ENCODE measurements at regions not wholly inside any gene's neighbourhood (a gene's known extent, or its start where the extent isn't known, plus 50 kb on each side); places are given as distances from the start of the nearest gene placed in this dataset.

- no peak for DNase-seq
- H3K27ac Mint-ChIP-seq: peak overlapping the region; percentile 39 to 95 (median 74)
- peaks cover 0 to 2% (median 0%) of the 10 kb centered on the region in 6 donors for H3K9me3 Mint-ChIP-seq
- peaks cover 0 to 4% (median 0%) of the 10 kb centered on the region in 3 donors for H3K36me3 Mint-ChIP-seq
- peaks cover 23 to 38% (median 32%) of the 10 kb centered on the region in 3 donors for H3K27me3 Mint-ChIP-seq (ENCODE audit: low read depth in 3 of 3)
- peaks cover 60 to 68% of the 10 kb centered on the region in 2 donors for H3K4me1 Mint-ChIP-seq
- peak overlapping the region in 2 of 5 donors; percentile 11 to 19 for H3K4me3 Mint-ChIP-seq
These were observed 205.1 kb downstream of the DLL1 start for GRCh38 chr6:170085475-170086401.

- DNase-seq: no peak
- Mint-ChIP-seq H3K9me3 (peaks cover 0 to 2% (median 0%) of the 10 kb centered on the region in 6 donors), H3K27me3 (ENCODE audit: low read depth in 3 of 3) (peaks cover 17 to 28% (median 27%) of the 10 kb centered on the region in 3 donors), H3K4me1 (peaks cover 46 to 53% of the 10 kb centered on the region in 2 donors), H3K4me3 (no peak overlapping the region), H3K36me3 (no peaks in the 10 kb centered on the region), H3K27ac (peak overlapping the region in 2 of 6 donors; percentile 59 to 69)
These were observed 206.6 kb downstream of the DLL1 start for GRCh38 chr6:170084166-170084730.

- Mint-ChIP-seq H3K27me3 (ENCODE audit: low read depth in 3 of 3) (peaks cover 12 to 20% (median 19%) of the 10 kb centered on the region in 3 donors), H3K9me3 (peaks cover 0 to 2% (median 0%) of the 10 kb centered on the region in 6 donors)
- no peak for DNase-seq
These were observed 207.4 kb downstream of the DLL1 start for GRCh38 chr6:170083236-170084051.

GRCh38 chr6:170082531-170083187 lies 208.2 kb downstream of the DLL1 start:
- Mint-ChIP-seq H3K4me1 (peaks cover 30 to 38% of the 10 kb centered on the region in 2 donors), H3K27ac (peak overlapping the region in 4 of 6 donors; percentile 10 to 64 (median 20)), H3K4me3 (peak overlapping the region in 4 of 5 donors; percentile 12 to 66 (median 30)), H3K36me3 (no peaks in the 10 kb centered on the region), H3K9me3 (peaks cover 0 to 2% (median 0%) of the 10 kb centered on the region in 6 donors), H3K27me3 (ENCODE audit: low read depth in 3 of 3) (peaks cover 14 to 16% (median 14%) of the 10 kb centered on the region in 3 donors)
- no peak for DNase-seq

More at GRCh38 chr6:170083236-170084051, 207.4 kb downstream of the DLL1 start:
- no peak overlapping the region for H3K4me3 Mint-ChIP-seq
- H3K4me1 Mint-ChIP-seq: peaks cover 38 to 45% of the 10 kb centered on the region in 2 donors
- no peaks in the 10 kb centered on the region for H3K36me3 Mint-ChIP-seq
- H3K27ac Mint-ChIP-seq: no peak overlapping the region

- Mint-ChIP-seq H3K4me3 (peak overlapping the region in 3 of 5 donors; percentile 21 to 58 (median 46)), H3K9me3 (peaks cover 0 to 2% (median 0%) of the 10 kb centered on the region in 6 donors), H3K27me3 (ENCODE audit: low read depth in 3 of 3) (peaks cover 14 to 16% (median 16%) of the 10 kb centered on the region in 3 donors), H3K36me3 (no peaks in the 10 kb centered on the region), H3K27ac (peak overlapping the region in 2 of 6 donors; percentile 10 to 59), H3K4me1 (peaks cover 29 to 37% of the 10 kb centered on the region in 2 donors)
- DNase-seq: peak in 2 of 3 donors; percentile 23 to 41
These were observed 208.8 kb downstream of the DLL1 start for GRCh38 chr6:170082067-170082466.

GRCh38 chr6:170081556-170081955 lies 209.3 kb downstream of the DLL1 start:
- no peak for DNase-seq
- Mint-ChIP-seq H3K27ac (no peak overlapping the region), H3K4me1 (peaks cover 25 to 32% of the 10 kb centered on the region in 2 donors), H3K9me3 (peaks cover 0 to 2% (median 0%) of the 10 kb centered on the region in 6 donors), H3K36me3 (no peaks in the 10 kb centered on the region), H3K27me3 (ENCODE audit: low read depth in 3 of 3) (peaks cover 12 to 14% (median 13%) of the 10 kb centered on the region in 3 donors), H3K4me3 (peak overlapping the region in 1 of 5 donors; percentile 46)

- Mint-ChIP-seq H3K4me3 (peak overlapping the region in 1 of 5 donors; percentile 13), H3K36me3 (no peaks in the 10 kb centered on the region), H3K27me3 (ENCODE audit: low read depth in 3 of 3) (peaks cover 11 to 12% (median 12%) of the 10 kb centered on the region in 3 donors), H3K27ac (no peak overlapping the region), H3K9me3 (peaks cover 0 to 2% (median 0%) of the 10 kb centered on the region in 6 donors), H3K4me1 (peaks cover 18 to 27% of the 10 kb centered on the region in 2 donors)
- DNase-seq: no peak
These were observed 210.0 kb downstream of the DLL1 start for GRCh38 chr6:170080828-170081371.

- no peak overlapping the region for H3K27ac Mint-ChIP-seq
- peaks cover 9 to 12% (median 11%) of the 10 kb centered on the region in 3 donors for H3K27me3 Mint-ChIP-seq (ENCODE audit: low read depth in 3 of 3)
- H3K4me1 Mint-ChIP-seq: peaks cover 17 to 21% of the 10 kb centered on the region in 2 donors
- no peak overlapping the region for H3K4me3 Mint-ChIP-seq
- no peaks in the 10 kb centered on the region for H3K36me3 Mint-ChIP-seq
- no peaks in the 10 kb centered on the region for H3K9me3 Mint-ChIP-seq
- no peak for DNase-seq
These were observed 210.6 kb downstream of the DLL1 start for GRCh38 chr6:170080169-170080827.

- DNase-seq: no peak
- no peak overlapping the region for H3K4me3 Mint-ChIP-seq
- H3K27me3 Mint-ChIP-seq (ENCODE audit: low read depth in 3 of 3): peaks cover 13 to 20% (median 17%) of the 10 kb centered on the region in 3 donors
- H3K9me3 Mint-ChIP-seq: no peaks in the 10 kb centered on the region
- peak overlapping the region in 1 of 6 donors; percentile 12 for H3K27ac Mint-ChIP-seq
- peaks cover 0 to 14% (median 0%) of the 10 kb centered on the region in 3 donors for H3K36me3 Mint-ChIP-seq
- peaks cover 0 to 4% of the 10 kb centered on the region in 2 donors for H3K4me1 Mint-ChIP-seq
These were observed 214.3 kb downstream of the DLL1 start for GRCh38 chr6:170076466-170077165.

GRCh38 chr6:170075659-170076223 lies 215.1 kb downstream of the DLL1 start:
- no peak overlapping the region for H3K4me3 Mint-ChIP-seq
- H3K27ac Mint-ChIP-seq: no peak overlapping the region
- no peaks in the 10 kb centered on the region for H3K9me3 Mint-ChIP-seq
- H3K36me3 Mint-ChIP-seq: peaks cover 0 to 14% (median 0%) of the 10 kb centered on the region in 3 donors
- no peaks in the 10 kb centered on the region for H3K4me1 Mint-ChIP-seq
- H3K27me3 Mint-ChIP-seq (ENCODE audit: low read depth in 3 of 3): peaks cover 13 to 18% (median 17%) of the 10 kb centered on the region in 3 donors
- no peak for DNase-seq

- H3K9me3 Mint-ChIP-seq: peaks cover 0 to 6% (median 4%) of the 10 kb centered on the region in 6 donors
- H3K36me3 Mint-ChIP-seq: peaks cover 0 to 14% (median 0%) of the 10 kb centered on the region in 3 donors
- DNase-seq: no peak
- no peak overlapping the region for H3K27ac Mint-ChIP-seq
- H3K4me3 Mint-ChIP-seq: no peak overlapping the region
- peaks cover 13 to 17% (median 15%) of the 10 kb centered on the region in 3 donors for H3K27me3 Mint-ChIP-seq (ENCODE audit: low read depth in 3 of 3)
- peaks cover 0 to 6% of the 10 kb centered on the region in 2 donors for H3K4me1 Mint-ChIP-seq
These were observed 216.0 kb downstream of the DLL1 start for GRCh38 chr6:170074907-170075306.

Measured in immature natural killer cell (primary cell).